NCI-H748 (cell line): ENCODE measurements at regions not wholly inside any gene's neighbourhood (a gene's known extent, or its start where the extent isn't known, plus 50 kb on each side); places are given as distances from the start of the nearest gene placed in this dataset.

Experiments
- DNase-seq: peaks from one replicate; lab custom pipeline; 2025; ENCODE audit not compliant: unreplicated experiment; lab: John Stamatoyannopoulos, UW

DNA sequence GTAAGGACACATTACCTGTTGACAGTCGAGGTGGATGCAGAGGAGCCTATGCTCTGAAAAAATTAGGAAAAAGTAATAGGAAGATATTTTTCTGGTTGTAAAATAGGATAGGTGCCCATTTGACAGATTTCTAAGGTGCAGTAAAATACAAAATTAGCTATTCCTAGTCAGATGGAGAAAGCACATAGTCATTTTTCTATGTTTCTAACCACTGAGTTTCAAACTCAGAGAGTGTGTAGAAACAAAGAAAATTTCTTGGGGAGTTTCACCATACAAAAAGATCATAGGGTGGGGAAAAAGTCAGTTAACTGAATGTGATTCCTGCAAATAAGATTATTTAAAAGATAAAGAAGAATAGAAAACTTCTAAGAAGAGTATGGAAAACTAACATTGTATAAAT is 666.9 kb downstream of the KCNT2 start:
- no peak for DNase-seq

DNA sequence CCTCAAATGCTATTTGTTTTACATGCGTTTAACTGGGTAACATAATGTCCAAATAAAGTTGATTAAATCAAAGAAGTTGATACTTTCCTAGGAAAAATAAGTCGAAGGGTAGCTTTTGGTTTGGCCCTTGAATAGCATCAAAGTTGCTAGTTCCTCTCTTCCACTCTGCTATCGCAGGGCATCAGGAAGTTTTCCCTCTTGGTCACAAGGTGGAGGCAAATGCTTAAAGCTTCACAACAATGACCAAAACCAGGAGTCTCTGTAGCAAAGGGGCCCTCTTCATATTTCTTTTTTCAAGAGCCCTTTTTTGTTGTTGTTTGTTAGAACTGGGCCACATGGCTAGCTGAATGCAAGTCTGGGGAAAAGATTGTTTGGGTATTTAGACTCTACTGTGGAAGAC is 668.4 kb downstream of the KCNT2 start:
- DNase-seq: peak; percentile 34

DNA sequence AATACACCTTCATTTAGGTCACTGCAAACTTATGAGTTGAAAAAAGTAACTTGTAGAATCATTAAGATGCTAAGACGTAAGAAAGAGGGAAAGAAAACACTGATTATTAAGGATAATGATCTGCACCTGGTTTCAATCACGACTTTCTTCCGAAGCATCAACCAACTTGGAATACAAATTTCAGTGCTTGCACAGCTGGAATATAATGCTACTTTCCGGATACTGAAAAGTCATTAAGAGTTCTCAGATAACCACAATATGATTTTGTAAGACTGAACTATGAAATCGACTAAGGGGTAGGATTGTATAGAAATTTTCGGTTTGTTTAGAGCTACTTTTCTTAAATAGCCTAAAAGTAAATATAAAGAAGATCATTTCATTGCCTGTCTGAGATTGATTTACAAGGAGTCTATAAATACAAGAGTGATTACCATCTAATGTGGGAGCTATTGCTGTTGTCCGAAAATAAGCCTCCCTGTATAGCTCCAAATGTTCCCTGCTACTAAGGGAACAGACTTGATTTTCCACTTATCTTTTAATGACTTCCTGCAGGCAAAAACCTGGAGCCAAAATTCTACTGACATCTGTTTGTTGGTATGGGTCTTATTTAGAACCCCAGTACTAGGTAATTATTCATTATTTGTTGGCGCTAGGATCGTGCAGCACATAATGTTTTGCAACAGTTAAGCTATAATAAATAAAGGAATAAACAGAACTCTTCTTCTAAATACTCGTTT is 673.3 kb downstream of the KCNT2 start:
- DNase-seq: peak; percentile 89

DNA sequence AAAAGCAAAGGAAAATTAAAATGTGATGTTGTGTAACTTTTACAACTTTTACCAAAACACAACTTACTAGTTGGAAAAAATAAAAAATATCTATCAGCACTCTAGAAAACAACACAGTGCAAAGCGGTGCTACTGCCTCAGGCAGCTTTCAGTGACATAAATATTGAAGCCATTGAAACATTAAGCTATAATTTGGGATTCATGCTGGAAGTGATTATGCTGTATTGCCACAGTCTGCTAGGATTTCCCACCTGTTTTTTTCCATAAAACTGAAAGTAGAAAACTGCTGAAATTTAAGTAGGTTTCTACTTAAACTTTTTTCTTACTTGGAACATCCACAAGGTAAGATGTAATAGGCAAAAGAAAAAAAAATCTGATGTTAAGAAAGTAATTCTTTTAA is 674.4 kb downstream of the KCNT2 start:
- peak; percentile 10 for DNase-seq

DNA sequence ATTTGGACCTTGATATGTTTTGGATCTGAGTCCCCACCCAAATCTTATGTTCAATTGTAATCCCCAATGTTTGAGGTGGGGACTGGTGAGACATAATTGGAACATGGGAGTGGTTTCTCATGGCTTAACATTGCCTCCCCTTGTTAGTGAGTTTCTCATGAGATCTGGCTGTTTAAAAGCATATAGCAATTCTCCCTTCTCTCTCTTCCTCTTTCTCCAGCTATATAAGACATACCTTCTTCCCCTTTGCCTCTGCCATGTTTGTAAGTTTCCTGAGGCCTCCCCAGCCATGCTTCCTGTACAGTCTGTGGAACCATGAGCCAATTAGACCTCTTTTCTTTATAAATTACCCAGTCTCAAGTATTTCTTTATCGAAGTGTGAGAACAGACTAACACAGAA is 692.4 kb downstream of the KCNT2 start:
- DNase-seq: no peak

DNA sequence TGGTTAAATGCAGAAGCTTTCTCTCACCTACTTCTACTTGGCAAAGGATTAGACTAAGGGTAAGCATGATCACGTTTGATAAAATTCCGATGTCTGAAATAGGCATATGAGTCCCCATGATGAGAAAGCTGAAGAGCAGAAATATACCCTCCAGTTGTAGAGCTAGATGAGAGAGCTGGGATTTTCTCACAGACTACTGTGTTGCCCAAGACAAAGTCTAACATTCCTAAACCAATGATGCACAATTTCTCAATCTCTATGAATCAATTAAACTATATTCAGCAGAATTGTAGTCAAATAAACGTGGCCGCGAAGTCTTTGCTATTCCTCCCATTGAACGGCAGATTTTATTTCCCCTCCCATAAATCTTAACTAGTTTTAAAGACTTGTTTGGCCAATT is 699.2 kb downstream of the KCNT2 start:
- DNase-seq: no peak

DNA sequence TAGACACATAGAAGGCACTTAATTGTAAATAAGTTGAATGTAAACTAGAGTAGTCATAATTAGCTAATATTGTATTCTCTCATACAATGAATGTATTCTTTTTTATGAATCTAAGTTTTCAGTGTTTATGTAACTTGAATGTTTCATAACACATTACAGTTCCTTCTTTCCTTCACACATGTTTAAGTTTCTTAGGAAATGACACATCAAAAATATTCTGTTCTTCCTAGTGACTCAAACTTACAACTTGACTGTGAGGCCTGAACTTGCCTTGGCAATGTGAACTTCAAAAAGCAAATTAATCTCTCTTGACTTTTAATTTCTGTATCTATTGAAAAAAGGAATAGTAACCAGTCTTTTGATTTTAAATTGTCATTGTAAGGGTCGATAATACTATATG is 700.1 kb downstream of the KCNT2 start:
- no peak for DNase-seq

DNA sequence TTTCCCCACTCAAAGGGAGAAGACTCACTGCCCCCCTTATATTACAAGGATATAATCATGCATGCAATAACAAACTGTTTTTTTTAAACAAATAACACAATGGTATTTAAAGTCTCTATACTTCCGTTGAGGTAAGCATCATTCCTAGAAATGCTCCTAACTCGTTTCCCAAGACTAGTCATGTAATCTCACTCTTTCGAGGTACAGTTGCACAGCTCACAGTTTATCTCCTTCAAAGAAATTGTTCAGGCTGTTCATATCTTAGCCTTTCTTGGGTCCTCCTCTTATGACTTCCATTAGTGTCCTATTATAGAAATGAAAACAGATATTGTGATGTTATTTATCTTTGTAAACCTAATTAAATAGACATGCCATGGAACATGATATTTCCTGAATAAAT is 705.0 kb downstream of the KCNT2 start:
- DNase-seq: no peak

DNA sequence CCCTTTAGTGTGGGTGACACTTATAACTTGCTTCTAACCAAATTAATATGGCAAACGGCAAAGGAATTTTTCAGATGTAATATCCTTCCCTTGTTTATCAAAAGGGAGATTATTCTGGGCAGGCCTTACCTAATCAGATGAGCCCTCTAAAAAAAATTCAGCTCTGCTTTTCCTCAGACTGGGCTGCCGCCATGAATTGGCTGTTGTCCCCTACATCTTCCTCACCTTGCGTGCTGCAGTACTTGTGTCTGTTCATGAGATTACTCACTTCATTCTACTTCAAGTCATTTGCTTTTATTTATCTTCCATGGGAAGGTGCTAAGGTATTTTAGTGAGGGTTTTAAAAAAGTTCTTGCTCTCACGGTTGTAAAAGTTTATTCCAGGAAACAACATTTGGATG is 705.5 kb downstream of the KCNT2 start:
- no peak for DNase-seq

DNA sequence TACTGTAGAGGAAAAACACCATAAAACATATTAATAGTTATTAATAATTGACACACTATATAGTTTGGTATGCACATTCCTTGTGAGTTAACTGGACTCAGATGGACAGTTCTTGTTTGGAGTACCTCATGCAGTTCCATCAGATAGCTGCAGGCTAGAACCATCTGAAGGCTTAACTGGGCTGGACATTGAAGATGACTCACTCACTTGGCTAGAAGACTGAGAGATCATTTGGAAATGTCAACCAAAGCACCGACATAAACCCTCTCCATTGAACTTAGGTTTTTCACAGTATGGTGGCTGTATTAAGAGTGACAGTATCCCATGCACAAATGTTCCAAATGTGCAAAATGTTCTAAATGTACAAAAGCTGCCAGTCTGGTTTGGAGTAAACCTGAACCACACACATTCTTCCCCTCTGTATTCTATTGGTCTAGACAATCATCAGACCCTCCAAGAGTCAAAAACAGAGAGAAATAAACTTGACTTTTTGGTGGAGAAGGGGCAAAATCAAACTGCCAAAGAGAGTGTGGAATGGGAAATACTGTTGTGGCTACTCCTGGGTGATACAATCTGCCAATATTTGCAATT is 708.4 kb downstream of the KCNT2 start:
- DNase-seq: no peak

DNA sequence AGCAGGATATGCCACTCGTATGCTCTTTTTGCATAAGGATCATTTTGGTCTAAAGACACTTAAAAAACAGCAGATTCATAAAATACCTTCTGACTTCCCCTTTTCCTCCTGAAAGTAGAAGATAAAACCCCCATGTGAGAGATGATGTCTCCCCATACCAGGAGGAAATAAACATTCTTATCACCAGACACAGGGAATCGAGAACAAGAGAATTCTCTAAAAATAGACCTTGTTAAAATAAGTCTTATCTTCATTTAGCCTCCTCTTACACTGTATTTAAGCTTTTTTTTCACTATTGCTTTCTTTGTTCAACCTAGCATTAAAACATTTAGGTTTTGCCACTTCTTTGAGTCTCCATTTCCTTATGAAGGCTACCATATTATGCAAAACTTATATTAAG is 709.3 kb downstream of the KCNT2 start:
- DNase-seq: no peak

DNA sequence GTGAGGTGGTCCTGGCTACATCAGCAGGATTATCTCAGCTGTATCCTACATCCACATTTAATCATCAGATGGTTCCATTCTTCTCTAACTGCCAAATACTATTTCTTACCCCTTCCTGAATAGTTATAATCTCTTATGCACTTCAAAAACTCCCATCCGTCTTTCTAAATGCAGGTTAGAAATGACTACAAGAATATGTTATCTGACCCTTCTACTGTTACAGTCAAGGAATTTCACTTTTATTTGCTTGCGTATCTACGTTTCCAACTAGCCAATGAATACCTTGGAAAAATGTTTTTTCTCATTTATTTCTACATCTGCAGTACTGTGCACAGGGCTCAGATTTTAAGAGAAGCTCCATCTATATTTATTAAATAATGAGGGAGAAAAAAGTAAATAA is 709.9 kb downstream of the KCNT2 start:
- no peak for DNase-seq

DNA sequence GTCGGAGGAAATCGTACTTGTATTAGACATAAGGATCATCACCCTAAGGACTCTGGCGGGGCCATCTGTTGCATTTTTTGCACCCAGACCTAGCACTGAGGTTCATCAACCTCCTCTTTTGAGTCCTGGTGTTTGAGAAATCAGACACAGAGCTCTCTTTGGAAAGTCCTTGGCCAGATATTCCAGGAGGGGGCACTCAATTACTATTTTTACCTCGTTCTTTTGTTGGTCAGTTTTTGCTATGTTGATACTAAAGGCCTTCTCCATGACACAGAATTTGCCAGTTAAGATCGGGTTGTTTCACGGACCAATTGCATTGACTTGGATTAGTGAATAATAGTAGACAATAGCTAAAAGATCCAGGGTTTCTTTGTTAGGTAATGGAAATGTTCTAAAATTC is 711.2 kb downstream of the KCNT2 start:
- peak; percentile 1 for DNase-seq

DNA sequence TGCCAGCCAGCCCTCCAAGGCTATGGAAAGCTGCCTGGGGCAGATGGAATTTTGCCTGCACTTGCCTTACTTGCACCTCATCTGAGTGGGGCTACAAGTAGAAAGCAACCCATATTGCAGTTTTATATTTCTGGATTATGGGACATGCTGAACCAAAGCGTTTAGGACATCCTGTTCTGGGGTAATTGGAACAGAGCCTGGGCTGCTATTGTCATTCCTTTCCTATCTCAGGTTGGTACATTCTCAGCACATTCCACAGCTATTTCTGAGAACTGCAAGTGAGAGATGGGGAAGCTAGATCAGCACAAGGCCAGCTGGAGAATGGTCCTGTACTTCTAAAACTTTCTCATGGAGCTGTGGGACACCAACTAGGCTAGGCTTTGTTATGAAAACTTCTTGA is 713.8 kb downstream of the KCNT2 start:
- DNase-seq: no peak

DNA sequence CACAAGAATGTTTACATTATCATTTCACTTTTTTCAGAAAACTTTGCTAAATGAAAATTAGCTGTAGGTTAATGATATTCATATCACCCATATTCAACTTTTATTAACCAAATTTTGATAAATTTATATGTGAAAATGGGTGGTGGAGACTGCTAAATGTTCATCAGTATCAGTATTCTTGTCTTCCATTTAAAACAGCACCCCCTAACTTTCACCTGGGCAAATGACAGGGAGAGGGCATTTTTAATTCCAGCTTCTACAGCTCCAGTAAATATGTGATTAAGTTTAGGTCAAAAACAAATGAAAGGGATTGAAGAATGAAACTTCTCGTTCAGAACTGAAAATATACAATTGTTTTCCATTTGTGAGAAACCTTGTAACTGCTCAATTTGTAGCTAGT is 722.2 kb downstream of the KCNT2 start:
- DNase-seq: no peak

DNA sequence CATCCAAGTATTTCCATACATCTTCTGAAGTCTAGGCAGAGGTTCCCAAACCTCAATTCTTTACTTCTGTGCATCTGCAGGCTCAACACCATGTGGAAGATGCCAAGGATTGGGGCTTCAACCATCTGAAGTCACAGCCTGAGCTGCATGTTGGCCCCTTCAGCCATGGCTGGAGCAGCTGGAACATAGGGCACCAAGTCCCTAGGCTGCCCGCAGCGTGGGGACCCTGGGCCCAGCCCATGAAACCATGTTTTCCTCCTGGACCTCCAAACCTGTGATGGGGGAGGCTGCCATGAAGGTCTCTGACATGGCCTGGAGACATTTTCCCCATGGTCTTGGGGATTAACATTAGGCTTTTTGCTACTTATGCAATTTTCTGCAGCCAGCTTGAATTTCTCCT is 729.8 kb downstream of the KCNT2 start:
- no peak for DNase-seq

DNA sequence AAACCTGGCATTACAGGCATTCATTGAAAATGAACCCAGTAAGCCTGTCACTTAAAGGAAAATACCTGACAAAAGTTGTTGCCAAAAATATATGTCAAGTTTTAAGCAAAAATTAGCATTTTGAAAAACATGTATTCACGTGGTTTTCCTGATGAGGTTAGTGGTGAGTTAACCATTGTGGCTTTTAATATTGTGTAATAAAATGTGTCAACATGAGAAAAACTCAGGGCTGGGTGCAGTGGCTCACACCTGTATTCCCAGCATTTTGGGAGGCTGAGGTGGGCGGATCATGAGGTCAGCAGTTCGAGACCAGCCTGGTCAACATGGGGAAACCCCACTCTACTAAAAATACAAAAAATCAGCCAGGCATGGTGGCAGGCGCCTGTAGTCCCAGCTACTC is 731.4 kb downstream of the KCNT2 start:
- DNase-seq: no peak

DNA sequence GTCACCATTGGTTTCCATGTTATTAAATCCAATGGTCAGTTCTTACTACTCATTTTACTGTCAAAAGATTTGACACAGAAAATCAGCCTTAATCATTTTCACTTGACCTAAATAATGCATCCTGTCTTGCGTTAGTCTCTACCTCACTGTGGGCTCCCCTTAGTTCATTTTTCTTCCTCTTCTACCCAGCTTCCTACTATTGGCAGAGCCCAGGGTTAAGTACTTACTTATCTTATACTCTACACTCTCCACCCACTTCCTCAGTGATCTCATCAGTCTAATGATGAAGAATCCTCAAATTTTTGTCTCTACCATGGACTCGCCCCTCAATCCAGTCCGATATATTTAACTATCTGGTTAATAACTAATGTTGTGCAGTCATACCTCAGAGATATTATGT is 735.9 kb downstream of the KCNT2 start:
- no peak for DNase-seq

DNA sequence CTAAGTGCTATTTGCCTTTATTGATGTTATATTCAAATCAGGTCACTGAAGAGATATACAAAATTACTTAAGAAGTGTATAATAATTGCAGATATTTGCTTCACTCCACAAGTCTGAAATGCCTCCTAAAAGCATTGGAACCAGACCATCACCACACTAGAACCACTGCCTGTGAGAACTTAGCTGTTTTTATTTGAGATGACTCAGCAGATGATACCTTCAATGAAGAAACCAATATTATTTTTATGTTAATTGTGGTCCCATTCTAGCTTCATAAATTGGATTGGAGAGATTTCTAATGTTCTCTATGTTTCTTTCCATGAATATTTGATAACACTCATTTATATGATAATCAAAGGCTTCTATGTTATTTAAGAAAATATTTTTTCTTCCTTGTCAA is 740.6 kb downstream of the KCNT2 start:
- DNase-seq: no peak

DNA sequence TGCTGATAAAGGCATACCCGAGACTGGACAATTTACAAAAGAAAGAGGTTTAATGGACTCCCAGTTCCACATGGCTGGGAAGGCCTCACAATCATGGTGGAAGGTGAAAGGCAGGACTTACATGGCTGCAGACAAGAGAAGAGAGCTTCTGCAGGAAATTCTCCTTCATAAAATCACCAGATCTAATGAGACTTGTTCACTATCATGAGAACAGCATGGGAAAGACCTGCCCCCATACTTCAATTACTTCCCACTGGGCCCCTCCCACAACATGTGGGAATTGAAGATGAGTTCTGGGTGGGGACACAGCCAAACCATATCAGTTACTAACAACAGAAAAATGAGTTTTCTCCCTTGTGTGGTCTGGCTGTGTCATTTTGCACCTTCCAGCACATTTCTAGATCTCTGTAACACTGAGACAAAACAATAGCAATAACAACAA is 741.4 kb downstream of the KCNT2 start:
- DNase-seq: no peak

DNA sequence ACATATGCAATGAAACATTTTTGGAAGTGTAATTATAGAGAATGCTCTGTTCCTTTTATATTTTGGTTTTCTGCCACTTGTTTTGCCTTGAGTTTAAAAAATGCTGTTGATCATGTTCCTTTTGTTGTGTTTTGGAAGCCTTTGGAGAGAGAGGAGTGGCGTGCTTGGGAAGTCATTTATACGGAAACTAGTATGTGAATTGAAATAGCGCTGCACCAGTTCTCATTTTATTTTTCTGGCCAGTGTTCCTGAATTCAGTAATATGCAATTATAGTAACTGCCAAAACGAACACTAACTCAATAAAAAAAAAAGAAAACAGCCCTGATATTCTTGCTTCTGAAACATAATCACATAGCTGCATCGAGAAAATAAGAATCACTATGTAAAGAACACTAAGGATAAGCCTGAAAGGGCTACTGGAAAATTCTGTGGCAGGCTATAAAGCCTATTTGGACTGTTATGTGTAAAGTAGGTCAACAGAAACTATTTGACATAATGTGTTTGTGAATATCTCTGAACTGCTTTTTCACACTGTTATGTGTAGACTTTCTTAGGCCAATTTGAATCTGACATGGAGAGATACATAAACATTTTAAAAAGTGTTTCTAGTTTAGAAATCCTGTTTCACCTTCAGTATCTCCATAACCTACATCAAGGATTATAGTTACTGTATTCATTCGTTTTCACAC is 742.0 kb downstream of the KCNT2 start:
- DNase-seq: no peak

DNA sequence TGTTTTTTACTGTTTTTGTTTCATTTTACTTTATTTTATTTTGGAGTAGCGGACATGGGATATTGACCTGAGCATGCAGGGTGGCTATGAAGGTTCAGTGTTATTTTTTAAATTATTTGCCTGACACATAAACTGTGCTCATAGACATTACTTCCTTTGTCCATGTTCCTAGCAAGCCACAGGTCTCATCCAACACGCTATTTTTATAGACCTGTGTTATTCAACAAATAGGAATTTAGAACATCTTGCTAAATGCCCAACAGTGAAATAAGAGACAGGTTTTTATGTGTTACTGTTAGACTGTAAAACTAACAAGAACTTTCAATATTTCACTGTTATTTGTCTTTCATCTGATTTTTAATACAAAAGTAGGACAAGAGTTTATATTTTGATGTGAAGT is 756.4 kb downstream of the KCNT2 start:
- no peak for DNase-seq
